GM12865 (cell line): ENCODE measurements at regions not wholly inside any gene's neighbourhood (a gene's known extent, or its start where the extent isn't known, plus 50 kb on each side); places are given as distances from the start of the nearest gene placed in this dataset.
"Not testable (repeated sequence)": the region's sequence is repeated elsewhere in the genome, so short reads cannot be mapped to it uniquely, and the experiment has no call there.

Experiments
- DNase-seq: peaks from one replicate; pipeline ENCODE4 v3.0.0; 2010; ENCODE audit warnings: low read depth
- H3K4me3 ChIP-seq: 2 replicates; pipeline ENCODE4 v1.5.1; 2011; ENCODE audit warnings: mild to moderate bottlenecking, low read depth, low read length, control low read depth
- TF ChIP-seq, protein P1 (sequence below): IDR thresholded peaks from 2 replicates; pipeline ENCODE4 v1.5.1; 2011; ENCODE audit warnings: low read length, control low read depth, low read depth, inconsistent platforms; ENCODE audit not compliant: insufficient read depth; ENCODE audit errors: missing control alignments

DNA sequence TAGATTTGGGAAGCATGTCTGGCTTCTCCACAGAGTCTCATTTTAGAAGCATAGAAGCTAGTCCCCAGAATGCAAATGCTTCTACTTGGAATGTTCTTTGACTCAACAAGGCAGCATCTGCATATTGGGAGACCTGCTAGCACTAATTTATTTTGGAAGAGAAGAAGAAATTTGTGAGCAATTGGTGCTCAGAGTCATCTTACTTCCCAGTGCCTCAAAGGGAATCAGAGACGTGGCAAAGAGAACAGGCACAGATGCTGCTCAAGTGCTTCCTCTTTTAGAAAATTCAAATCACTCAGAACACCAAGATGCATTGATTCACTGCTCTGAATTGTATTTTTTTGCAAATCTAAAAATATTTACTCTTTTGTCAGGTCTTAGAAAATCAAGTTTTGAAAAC lies 255.7 kb downstream of the BRINP2 start:
- DNase-seq: no peak
- no peak overlapping the region for H3K4me3 ChIP-seq
- TF ChIP-seq, protein P1, sequence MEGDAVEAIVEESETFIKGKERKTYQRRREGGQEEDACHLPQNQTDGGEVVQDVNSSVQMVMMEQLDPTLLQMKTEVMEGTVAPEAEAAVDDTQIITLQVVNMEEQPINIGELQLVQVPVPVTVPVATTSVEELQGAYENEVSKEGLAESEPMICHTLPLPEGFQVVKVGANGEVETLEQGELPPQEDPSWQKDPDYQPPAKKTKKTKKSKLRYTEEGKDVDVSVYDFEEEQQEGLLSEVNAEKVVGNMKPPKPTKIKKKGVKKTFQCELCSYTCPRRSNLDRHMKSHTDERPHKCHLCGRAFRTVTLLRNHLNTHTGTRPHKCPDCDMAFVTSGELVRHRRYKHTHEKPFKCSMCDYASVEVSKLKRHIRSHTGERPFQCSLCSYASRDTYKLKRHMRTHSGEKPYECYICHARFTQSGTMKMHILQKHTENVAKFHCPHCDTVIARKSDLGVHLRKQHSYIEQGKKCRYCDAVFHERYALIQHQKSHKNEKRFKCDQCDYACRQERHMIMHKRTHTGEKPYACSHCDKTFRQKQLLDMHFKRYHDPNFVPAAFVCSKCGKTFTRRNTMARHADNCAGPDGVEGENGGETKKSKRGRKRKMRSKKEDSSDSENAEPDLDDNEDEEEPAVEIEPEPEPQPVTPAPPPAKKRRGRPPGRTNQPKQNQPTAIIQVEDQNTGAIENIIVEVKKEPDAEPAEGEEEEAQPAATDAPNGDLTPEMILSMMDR: no peak

DNA sequence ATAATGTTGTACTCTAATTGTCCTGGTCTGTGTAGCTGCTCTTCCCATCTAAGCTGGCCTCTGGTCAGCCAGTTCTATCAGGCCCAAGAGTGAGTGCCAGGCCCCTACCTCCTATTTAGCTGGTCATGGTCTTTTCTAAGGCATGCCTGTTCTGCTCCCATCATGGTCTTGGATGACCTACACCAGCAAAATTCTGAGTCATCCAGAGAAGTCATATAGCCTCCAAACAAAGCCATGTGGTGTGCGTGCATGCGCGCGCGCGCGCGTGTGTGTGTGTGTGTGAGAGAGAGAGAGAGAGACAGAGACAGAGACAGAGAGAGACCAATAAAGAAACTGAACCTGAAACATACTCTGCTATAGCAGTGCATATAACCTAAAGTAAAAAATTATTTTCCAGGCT lies 254.4 kb downstream of the BRINP2 start:
- H3K4me3 ChIP-seq: no peak overlapping the region
- DNase-seq: no peak
- TF ChIP-seq, protein P1: no peak

- DNase-seq: no peak
- TF ChIP-seq, protein P1: no peak
- H3K4me3 ChIP-seq: no peak overlapping the region
These were observed 254.0 kb downstream of the BRINP2 start for GRCh38 chr1:177424744-177425143.

DNA sequence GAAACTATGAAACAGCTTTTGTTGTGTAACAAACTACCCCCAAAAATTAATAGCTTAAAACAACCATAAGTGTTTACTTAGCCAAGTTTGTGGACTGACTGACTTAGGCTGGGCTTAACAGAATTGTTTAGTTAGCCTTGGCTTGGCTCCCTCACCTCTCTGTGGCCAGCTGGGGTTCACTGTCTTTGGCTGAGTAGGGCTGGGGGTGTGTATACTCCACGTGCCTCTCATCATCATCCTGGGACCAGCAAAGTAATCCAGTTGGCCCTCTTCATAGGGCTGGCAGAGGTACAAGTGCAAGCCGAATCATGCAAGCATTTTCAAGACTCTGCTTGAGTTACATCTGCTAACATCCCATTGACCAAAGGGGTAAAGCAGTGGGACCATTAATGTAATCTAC lies 252.3 kb downstream of the BRINP2 start:
- H3K4me3 ChIP-seq: no peak overlapping the region
- DNase-seq: no peak
- TF ChIP-seq, protein P1: no peak

DNA sequence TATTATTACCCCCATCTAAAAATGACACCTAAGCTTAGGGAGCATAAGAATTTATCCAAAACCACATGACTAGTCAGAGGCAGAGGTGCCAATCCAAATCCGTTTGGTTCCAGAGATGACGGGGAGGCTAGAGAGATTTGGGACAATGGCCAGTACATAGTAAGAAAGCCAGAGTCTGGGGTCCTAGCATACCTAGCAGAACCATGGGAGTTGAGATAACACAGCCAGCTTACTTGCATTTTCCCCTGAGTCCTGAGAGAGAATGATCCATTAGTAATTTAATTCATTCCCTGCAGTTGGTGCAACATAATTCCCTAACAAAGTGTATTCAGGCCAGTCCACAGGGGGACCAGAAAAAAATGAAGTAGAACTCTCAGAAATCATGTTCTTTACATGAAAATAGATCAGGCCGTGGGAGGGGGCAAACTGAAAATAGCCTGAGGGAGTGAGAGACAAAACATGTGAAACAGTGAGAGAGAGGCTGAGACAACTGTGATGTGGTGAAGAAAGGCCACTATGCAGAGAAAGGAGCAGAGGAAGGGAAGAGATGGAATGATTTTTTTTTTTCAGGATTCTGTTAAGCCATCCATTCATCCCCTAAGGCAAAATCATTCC lies 243.3 kb downstream of the BRINP2 start:
- H3K4me3 ChIP-seq: no peak overlapping the region
- no peak for DNase-seq
- TF ChIP-seq, protein P1: no peak

DNA sequence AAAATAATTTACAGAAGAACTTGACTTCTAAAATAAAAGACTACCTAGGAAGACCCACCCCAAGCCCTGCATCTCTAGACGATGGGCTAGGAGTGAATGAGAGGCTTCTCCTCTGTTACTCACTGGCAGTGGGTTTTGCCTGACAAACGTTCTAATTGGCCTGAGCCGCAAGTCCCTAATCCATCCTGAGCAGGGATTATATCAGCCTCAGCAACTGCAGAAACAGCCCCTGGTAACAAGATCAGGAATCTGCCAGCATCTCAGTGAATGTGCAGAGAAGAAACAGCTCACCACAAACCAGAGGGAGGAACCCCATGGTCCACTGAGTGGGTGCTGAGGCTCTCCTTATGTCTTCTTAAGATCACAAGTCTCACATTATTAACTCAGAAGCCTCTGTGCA lies 240.6 kb downstream of the BRINP2 start:
- H3K4me3 ChIP-seq: no peak overlapping the region
- TF ChIP-seq, protein P1: no peak
- no peak for DNase-seq

- no peak overlapping the region for H3K4me3 ChIP-seq
- TF ChIP-seq, protein P1: no peak
- DNase-seq: no peak
These were observed 239.5 kb downstream of the BRINP2 start for GRCh38 chr1:177410179-177410766.

DNA sequence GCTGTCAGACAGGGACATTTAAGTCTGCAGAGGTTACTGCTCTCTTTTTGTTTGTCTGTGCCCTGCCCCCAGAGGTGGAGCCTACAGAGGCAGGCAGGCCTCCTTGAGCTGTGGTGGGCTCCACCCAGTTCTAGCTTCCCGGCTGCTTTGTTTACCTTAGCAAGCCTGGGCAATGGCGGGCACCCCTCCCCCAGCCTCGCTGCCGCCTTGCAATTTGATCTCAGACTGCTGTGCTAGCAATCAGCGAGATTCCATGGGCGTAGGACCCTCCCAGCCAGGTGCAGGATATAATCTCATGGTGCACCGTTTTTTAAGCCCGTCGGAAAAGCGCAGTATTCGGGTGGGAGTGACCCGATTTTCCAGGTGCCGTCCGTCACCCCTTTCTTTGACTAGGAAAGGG lies 235.6 kb downstream of the BRINP2 start:
- not testable (repeated sequence) for H3K4me3 ChIP-seq, DNase-seq
